Osteocyte (in vitro differentiated cells): ENCODE measurements at regions not wholly inside any gene's neighbourhood (a gene's known extent, or its start where the extent isn't known, plus 50 kb on each side); places are given as distances from the start of the nearest gene placed in this dataset.

ENCODE experiments used
- DNase-seq: peaks from one replicate; pipeline ENCODE4 v3.0.0; 2021; ENCODE audit warnings: mixed read lengths; ENCODE audit not compliant: unreplicated experiment; ENCODE audit errors: extremely low spot score
- H3K27ac Mint-ChIP-seq: one replicate; pipeline ENCODE4 v1.8.0; 2021; ENCODE audit warnings: mild to moderate bottlenecking, mixed read lengths; ENCODE audit not compliant: unreplicated experiment
- H3K27me3 Mint-ChIP-seq: one replicate; pipeline ENCODE4 v1.8.0; 2021; ENCODE audit warnings: mixed read lengths; ENCODE audit not compliant: unreplicated experiment
- H3K36me3 Mint-ChIP-seq: one replicate; pipeline ENCODE4 v1.8.0; 2021; ENCODE audit warnings: mixed read lengths; ENCODE audit not compliant: unreplicated experiment
- H3K4me1 Mint-ChIP-seq: one replicate; pipeline ENCODE4 v1.8.0; 2021; ENCODE audit warnings: mixed read lengths; ENCODE audit not compliant: unreplicated experiment
- H3K4me3 Mint-ChIP-seq: one replicate; pipeline ENCODE4 v1.8.0; 2021; ENCODE audit warnings: mild to moderate bottlenecking, moderate library complexity, mixed read lengths; ENCODE audit not compliant: unreplicated experiment
- H3K9me3 Mint-ChIP-seq: one replicate; pipeline ENCODE4 v1.8.0; 2021; ENCODE audit warnings: mixed read lengths; ENCODE audit not compliant: unreplicated experiment
- CTCF ChIP-seq: fragments of 200-600 bp; sonication (generic); IDR thresholded peaks from 2 replicates; pipeline ENCODE4 v1.5.0; 2021; ENCODE audit warnings: antibody characterized with exemption, mild to moderate bottlenecking, moderate library complexity

- Mint-ChIP-seq H3K27me3 (peaks cover 3% of the 10 kb centered on the region), H3K36me3 (no peaks in the 10 kb centered on the region), H3K4me1 (no peaks in the 10 kb centered on the region), H3K27ac (no peak overlapping the region), H3K9me3 (peaks cover 6% of the 10 kb centered on the region), H3K4me3 (no peak overlapping the region)
- no peak for TF ChIP-seq CTCF
- no peak for DNase-seq
Measured at GRCh38 chr7:115447495-115447894, 525.6 kb downstream of the MDFIC start.

GRCh38 chr7:115441033-115441432 is 519.1 kb downstream of the MDFIC start:
- no peak for TF ChIP-seq CTCF
- peaks cover 3% of the 10 kb centered on the region for H3K27me3 Mint-ChIP-seq
- no peak overlapping the region for H3K27ac Mint-ChIP-seq
- no peak overlapping the region for H3K4me3 Mint-ChIP-seq
- no peak for DNase-seq
- no peaks in the 10 kb centered on the region for H3K36me3 Mint-ChIP-seq
- H3K9me3 Mint-ChIP-seq: peaks cover 4% of the 10 kb centered on the region
- H3K4me1 Mint-ChIP-seq: no peaks in the 10 kb centered on the region

- peaks cover 9% of the 10 kb centered on the region for H3K9me3 Mint-ChIP-seq
Measured at GRCh38 chr7:115435178-115435577, 513.3 kb downstream of the MDFIC start.

GRCh38 chr7:115429918-115430317 is 508.0 kb downstream of the MDFIC start:
- no peaks in the 10 kb centered on the region for H3K27me3 Mint-ChIP-seq
- DNase-seq: no peak
- no peak for TF ChIP-seq CTCF

More at GRCh38 chr7:115435178-115435577, 513.3 kb downstream of the MDFIC start:
- Mint-ChIP-seq H3K4me1 (no peaks in the 10 kb centered on the region), H3K4me3 (no peak overlapping the region), H3K27ac (no peak overlapping the region), H3K27me3 (no peaks in the 10 kb centered on the region), H3K36me3 (no peaks in the 10 kb centered on the region)
- TF ChIP-seq CTCF: no peak
- DNase-seq: no peak

GRCh38 chr7:115417662-115418061 is 495.8 kb downstream of the MDFIC start:
- Mint-ChIP-seq H3K36me3 (no peaks in the 10 kb centered on the region), H3K4me3 (no peak overlapping the region), H3K27ac (no peak overlapping the region), H3K27me3 (no peaks in the 10 kb centered on the region), H3K9me3 (peaks cover 9% of the 10 kb centered on the region), H3K4me1 (no peaks in the 10 kb centered on the region)
- no peak for TF ChIP-seq CTCF
- DNase-seq: no peak

More at GRCh38 chr7:115429918-115430317, 508.0 kb downstream of the MDFIC start:
- no peak overlapping the region for H3K27ac Mint-ChIP-seq
- H3K9me3 Mint-ChIP-seq: peaks cover 6% of the 10 kb centered on the region
- no peaks in the 10 kb centered on the region for H3K4me1 Mint-ChIP-seq
- H3K4me3 Mint-ChIP-seq: no peak overlapping the region
- H3K36me3 Mint-ChIP-seq: no peaks in the 10 kb centered on the region
